A549 (cell line): ENCODE measurements at regions not wholly inside any gene's neighbourhood (a gene's known extent, or its start where the extent isn't known, plus 50 kb on each side); places are given as distances from the start of the nearest gene placed in this dataset.

Experiments used
- BCL3 ChIP-seq: fragments of >200 bp; sonication (Bioruptor Twin); formaldehyde crosslinking; IDR thresholded peaks from 3 replicates; pipeline ENCODE4 v1.6.1; 2016
- CHD4 ChIP-seq: fragments of 200-600 bp; sonication (generic); IDR thresholded peaks from 2 replicates; pipeline ENCODE4 v1.6.1; 2016; ENCODE audit warnings: antibody characterized with exemption, mild to moderate bottlenecking, borderline replicate concordance
- CTCF ChIP-seq: fragments of >200 bp; sonication (Bioruptor Twin); formaldehyde crosslinking; IDR thresholded peaks from 3 replicates; pipeline ENCODE4 v1.5.1; 2016
- EP300 ChIP-seq, 2 experiments: fragments of >200 bp; sonication (Bioruptor Twin); formaldehyde crosslinking; IDR thresholded peaks; 2 replicates in 1 of 2; 3 replicates in 1 of 2; pipeline ENCODE4 v1.6.1; 2016 to 2017
- FOSL2 ChIP-seq, 2 experiments: fragments of 450-650 bp in 1 of 2; fragments of >200 bp in 1 of 2; sonication (Bioruptor Twin) in 1 of 2; formaldehyde crosslinking; IDR thresholded peaks; 2 replicates each; pipeline versions ENCODE4 v1.5.0 to v1.6.1; 2016 to 2020; ENCODE audit warnings: mild to moderate bottlenecking in 1 of 2, moderate library complexity in 1 of 2
- JUNB ChIP-seq: fragments of >200 bp; sonication (Bioruptor Twin); formaldehyde crosslinking; IDR thresholded peaks from 2 replicates; pipeline ENCODE4 v1.6.1; 2016
- MYC ChIP-seq: IDR thresholded peaks from 2 replicates; pipeline ENCODE4 v1.6.1; 2012; ENCODE audit warnings: mild to moderate bottlenecking, inconsistent platforms, low read length, improper control_type of control experiment, borderline replicate concordance
- RFX5 ChIP-seq: fragments of 450-650 bp; IDR thresholded peaks from 2 replicates; pipeline ENCODE4 v1.7.1; 2014; ENCODE audit warnings: antibody characterized with exemption, mild to moderate bottlenecking, moderate library complexity
- SMC3 ChIP-seq: fragments of >200 bp; sonication (Bioruptor Twin); formaldehyde crosslinking; IDR thresholded peaks from 3 replicates; pipeline ENCODE4 v1.6.1; 2018; ENCODE audit warnings: inconsistent platforms
- ZFP36 ChIP-seq: fragments of 450-650 bp; IDR thresholded peaks from 2 replicates; pipeline ENCODE4 v1.6.1; 2014; ENCODE audit warnings: borderline replicate concordance; ENCODE audit not compliant: partially characterized antibody
- ZNF302 ChIP-seq: fragments of 250-450 bp; sonication (Bioruptor Pico); IDR thresholded peaks from 2 replicates; pipeline ENCODE4 v1.9.0; 2021; ENCODE audit warnings: inconsistent platforms, mild to moderate bottlenecking, moderate library complexity
- TF ChIP-seq, protein P1 (sequence below): IDR thresholded peaks from 2 replicates; pipeline ENCODE4 v1.6.1; 2012

GRCh38 chr18:45236676-45237075 lies 378.6 kb upstream of the SLC14A2 start:
- TF ChIP-seq CTCF (no peak), MYC (no peak), EP300 (IDR thresholded peaks at IDR 0.05) (no peak), ZNF302 (CRISPR knock-in tag) (no peak), RFX5 (no peak), JUNB (no peak), FOSL2 (IDR thresholded peaks at IDR 0.05) (no peak), FOSL2 (CRISPR knock-in tag; IDR thresholded peaks at IDR 0.05) (no peak), BCL3 (no peak), SMC3 (no peak), CHD4 (no peak), ZFP36 (no peak)
- TF ChIP-seq, protein P1, sequence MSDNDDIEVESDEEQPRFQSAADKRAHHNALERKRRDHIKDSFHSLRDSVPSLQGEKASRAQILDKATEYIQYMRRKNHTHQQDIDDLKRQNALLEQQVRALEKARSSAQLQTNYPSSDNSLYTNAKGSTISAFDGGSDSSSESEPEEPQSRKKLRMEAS = no peak
